Activated CD4-positive, alpha-beta T cell treated with anti-CD3 and anti-CD28 coated beads for 36 hours (primary cell): ENCODE measurements at regions not wholly inside any gene's neighbourhood (a gene's known extent, or its start where the extent isn't known, plus 50 kb on each side); places are given as distances from the start of the nearest gene placed in this dataset.

Experiments
- ATAC-seq: fragments of 200-7000 bp; cut with Tn5 transposase; one replicate; pipeline ENCODE4 v1.10.0; 2021; ENCODE audit warnings: mild to moderate bottlenecking, moderate library complexity
- CTCF ChIA-PET: fragments of 350-600 bp; sonication (Branson Sonifier 250); formaldehyde crosslinking; loops from one replicate; lab custom pipeline; 2021; ENCODE audit warnings: antibody characterized with exemption; lab: Charles Lee
- POLR2A ChIA-PET: fragments of 350-600 bp; sonication (Branson Sonifier 250); formaldehyde crosslinking; loops from one replicate; lab custom pipeline; 2021; ENCODE audit warnings: antibody characterized with exemption, inconsistent platforms; lab: Charles Lee
- DNase-seq: peaks from one replicate; pipeline ENCODE4 v3.0.0-alpha.2; 2020
- H3K27ac Mint-ChIP-seq: one replicate; pipeline ENCODE4 v1.8.0; 2021; ENCODE audit warnings: mixed read lengths
- H3K27me3 Mint-ChIP-seq: one replicate; pipeline ENCODE4 v1.8.0; 2021; ENCODE audit warnings: mixed read lengths
- H3K36me3 Mint-ChIP-seq: one replicate; pipeline ENCODE4 v1.8.0; 2021; ENCODE audit warnings: low read depth, mixed read lengths
- H3K4me1 Mint-ChIP-seq: one replicate; pipeline ENCODE4 v1.8.0; 2021; ENCODE audit warnings: mixed read lengths
- H3K4me3 Mint-ChIP-seq: one replicate; pipeline ENCODE4 v1.8.0; 2021; ENCODE audit warnings: mild to moderate bottlenecking, moderate library complexity, mixed read lengths
- H3K9me3 Mint-ChIP-seq: one replicate; pipeline ENCODE4 v1.8.0; 2021; ENCODE audit warnings: low read depth, mixed read lengths
- intact Hi-C, 2 experiments: fragments of 100-400 bp; cut with DNase I in 1 of 2; cut with micrococcal nuclease in 1 of 2; formaldehyde crosslinking; loops; one replicate each; pipeline versions ENCODE4 v1.14.2 to v1.15.1; 2022 to 2024; cut with DNase I, micrococcal nuclease

GRCh38 chr20:60340232-60340631, 382.0 kb downstream of the CDH26 start:
- no peaks in the 10 kb centered on the region for H3K36me3 Mint-ChIP-seq
- ChIA-PET CTCF (no interaction called here), POLR2A (no interaction called here)
- H3K27ac Mint-ChIP-seq, result no peak overlapping the region
- no peak for DNase-seq
- no peaks in the 10 kb centered on the region for H3K9me3 Mint-ChIP-seq
- H3K4me3 Mint-ChIP-seq, result no peak overlapping the region
- no peaks in the 10 kb centered on the region for H3K4me1 Mint-ChIP-seq
- no peak for ATAC-seq
- intact Hi-C loops, result no loop called here
- H3K27me3 Mint-ChIP-seq, result peaks cover 3% of the 10 kb centered on the region

DNA sequence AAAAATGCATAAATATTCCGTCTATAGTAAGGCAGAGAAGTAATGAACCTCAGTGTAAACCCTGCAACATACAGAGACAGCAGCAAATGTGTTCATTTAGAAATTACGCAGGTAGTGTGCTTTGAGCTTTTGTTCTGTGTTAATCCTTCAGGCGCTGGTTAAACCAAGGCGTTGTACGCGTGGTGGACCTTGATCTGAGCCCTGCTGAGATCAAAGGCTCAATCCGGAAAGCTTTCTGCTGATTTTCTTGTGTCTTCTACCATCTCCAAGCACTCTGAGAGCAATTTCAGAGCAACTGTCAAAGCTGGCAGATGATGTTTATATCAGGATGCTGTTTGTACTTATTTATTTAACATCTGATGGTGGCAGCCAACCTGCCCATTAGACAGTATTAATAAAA, 382.8 kb downstream of the CDH26 start:
- DNase-seq (no peak), ATAC-seq (no peak)
- ChIA-PET POLR2A (no interaction called here), CTCF (interaction anchor here (0.6 to 1.0 kb wide), 2 partner anchors 37 to 480 kb away, joined by 3 read pairs; no protein-coding TSS in a partner anchor)
- intact Hi-C loops, result no loop called here
- Mint-ChIP-seq H3K27me3 (peaks cover 3% of the 10 kb centered on the region), H3K27ac (no peak overlapping the region), H3K9me3 (no peaks in the 10 kb centered on the region), H3K36me3 (no peaks in the 10 kb centered on the region), H3K4me1 (no peaks in the 10 kb centered on the region), H3K4me3 (no peak overlapping the region)

- CTCF ChIA-PET, result no interaction called here
- ATAC-seq (no peak), DNase-seq (no peak)
- Mint-ChIP-seq H3K9me3 (no peaks in the 10 kb centered on the region), H3K4me1 (no peaks in the 10 kb centered on the region), H3K27ac (no peak overlapping the region), H3K36me3 (no peaks in the 10 kb centered on the region), H3K4me3 (no peak overlapping the region), H3K27me3 (no peaks in the 10 kb centered on the region)
- intact Hi-C loops, result no loop called here
- POLR2A ChIA-PET, result no interaction called here
Measured at GRCh38 chr20:60345106-60345505, 386.9 kb downstream of the CDH26 start.

- no peak overlapping the region for H3K27ac Mint-ChIP-seq
- H3K4me1 Mint-ChIP-seq, result no peaks in the 10 kb centered on the region
- H3K9me3 Mint-ChIP-seq, result no peaks in the 10 kb centered on the region
- H3K4me3 Mint-ChIP-seq, result no peak overlapping the region
- no peaks in the 10 kb centered on the region for H3K36me3 Mint-ChIP-seq
- no peaks in the 10 kb centered on the region for H3K27me3 Mint-ChIP-seq
- ATAC-seq (no peak), DNase-seq (no peak)
- intact Hi-C loops, result no loop called here
- ChIA-PET POLR2A (no interaction called here), CTCF (interaction anchor here (0.7 kb wide), 1 partner anchor 147 kb away, joined by 4 read pairs; no protein-coding TSS in a partner anchor)
Measured at GRCh38 chr20:60349418-60349817, 391.2 kb downstream of the CDH26 start.

DNA sequence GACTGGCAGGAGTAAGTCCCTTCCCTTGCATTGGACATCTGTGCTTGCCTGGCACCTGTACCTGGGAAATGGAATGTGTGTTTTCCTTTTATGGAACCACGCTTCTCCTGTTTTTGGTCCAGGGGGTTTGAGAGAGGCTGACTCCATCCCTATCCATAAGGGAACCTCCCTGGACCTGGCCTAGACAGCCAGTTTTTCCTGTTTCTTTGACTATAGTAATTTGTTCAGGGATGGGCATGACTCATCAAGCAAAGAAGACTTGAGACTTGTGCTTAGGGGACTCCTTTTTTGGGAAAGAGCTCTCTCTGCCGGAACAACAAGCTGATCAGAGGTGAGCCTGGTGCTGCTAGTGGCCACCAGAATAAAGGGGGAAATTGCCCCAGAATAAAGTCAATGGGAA, 393.8 kb downstream of the CDH26 start:
- DNase-seq (no peak), ATAC-seq (no peak)
- H3K27me3 Mint-ChIP-seq, result no peaks in the 10 kb centered on the region
- ChIA-PET CTCF (no interaction called here), POLR2A (no interaction called here)
- H3K9me3 Mint-ChIP-seq, result no peaks in the 10 kb centered on the region
- no peak overlapping the region for H3K4me3 Mint-ChIP-seq
- no peaks in the 10 kb centered on the region for H3K4me1 Mint-ChIP-seq
- intact Hi-C loops, result no loop called here
- no peaks in the 10 kb centered on the region for H3K36me3 Mint-ChIP-seq
- H3K27ac Mint-ChIP-seq, result no peak overlapping the region

- H3K4me3 Mint-ChIP-seq, result no peak overlapping the region
- ChIA-PET CTCF (no interaction called here), POLR2A (no interaction called here)
- intact Hi-C loops, result no loop called here
- H3K9me3 Mint-ChIP-seq, result no peaks in the 10 kb centered on the region
- H3K4me1 Mint-ChIP-seq, result no peaks in the 10 kb centered on the region
- ATAC-seq (no peak), DNase-seq (no peak)
- H3K36me3 Mint-ChIP-seq, result no peaks in the 10 kb centered on the region
- H3K27ac Mint-ChIP-seq, result no peak overlapping the region
- no peaks in the 10 kb centered on the region for H3K27me3 Mint-ChIP-seq
Measured at GRCh38 chr20:60352596-60352995, 394.4 kb downstream of the CDH26 start.

GRCh38 chr20:60354024-60354580, 395.9 kb downstream of the CDH26 start:
- no peaks in the 10 kb centered on the region for H3K27me3 Mint-ChIP-seq

GRCh38 chr20:60358101-60358500, 399.9 kb downstream of the CDH26 start:
- no peak overlapping the region for H3K4me3 Mint-ChIP-seq
- no peaks in the 10 kb centered on the region for H3K27me3 Mint-ChIP-seq
- no peaks in the 10 kb centered on the region for H3K36me3 Mint-ChIP-seq
- DNase-seq (no peak), ATAC-seq (no peak)
- intact Hi-C loops, result no loop called here
- no peaks in the 10 kb centered on the region for H3K9me3 Mint-ChIP-seq
- H3K4me1 Mint-ChIP-seq, result no peaks in the 10 kb centered on the region
- POLR2A ChIA-PET, result no interaction called here
- CTCF ChIA-PET, result no interaction called here
- H3K27ac Mint-ChIP-seq, result no peak overlapping the region

More at GRCh38 chr20:60354024-60354580, 395.9 kb downstream of the CDH26 start:
- DNase-seq (no peak), ATAC-seq (no peak)
- Mint-ChIP-seq H3K4me3 (no peak overlapping the region), H3K4me1 (no peaks in the 10 kb centered on the region), H3K36me3 (no peaks in the 10 kb centered on the region), H3K9me3 (no peaks in the 10 kb centered on the region), H3K27ac (no peak overlapping the region)
- CTCF ChIA-PET, result no interaction called here
- POLR2A ChIA-PET, result no interaction called here
- intact Hi-C loops, result no loop called here

- Mint-ChIP-seq H3K4me1 (no peaks in the 10 kb centered on the region), H3K4me3 (no peak overlapping the region), H3K27ac (no peak overlapping the region), H3K9me3 (no peaks in the 10 kb centered on the region), H3K27me3 (no peaks in the 10 kb centered on the region), H3K36me3 (no peaks in the 10 kb centered on the region)
- CTCF ChIA-PET, result no interaction called here
- intact Hi-C loops, result no loop called here
- POLR2A ChIA-PET, result no interaction called here
- ATAC-seq, result no peak
- no peak for DNase-seq
Measured at GRCh38 chr20:60359010-60359409, 400.8 kb downstream of the CDH26 start.

- POLR2A ChIA-PET, result no interaction called here
Measured at GRCh38 chr20:60361761-60362395, 403.7 kb downstream of the CDH26 start.

GRCh38 chr20:60362531-60362930, 404.3 kb downstream of the CDH26 start:
- CTCF ChIA-PET, result interaction anchor here (0.6 kb wide), 1 partner anchor 23 kb away, joined by 3 read pairs; no protein-coding TSS in a partner anchor
- H3K9me3 Mint-ChIP-seq, result no peaks in the 10 kb centered on the region
- no peak overlapping the region for H3K27ac Mint-ChIP-seq
- no peak for ATAC-seq
- intact Hi-C loops, result no loop called here
- no peaks in the 10 kb centered on the region for H3K27me3 Mint-ChIP-seq
- POLR2A ChIA-PET, result no interaction called here
- H3K4me1 Mint-ChIP-seq, result no peaks in the 10 kb centered on the region
- no peak for DNase-seq
- H3K36me3 Mint-ChIP-seq, result no peaks in the 10 kb centered on the region
- no peak overlapping the region for H3K4me3 Mint-ChIP-seq

More at GRCh38 chr20:60361761-60362395, 403.7 kb downstream of the CDH26 start:
- intact Hi-C loops, result no loop called here
- ATAC-seq (no peak), DNase-seq (no peak)
- no peaks in the 10 kb centered on the region for H3K4me1 Mint-ChIP-seq
- no peaks in the 10 kb centered on the region for H3K36me3 Mint-ChIP-seq
- no peak overlapping the region for H3K27ac Mint-ChIP-seq
- no peak overlapping the region for H3K4me3 Mint-ChIP-seq
- no peaks in the 10 kb centered on the region for H3K27me3 Mint-ChIP-seq
- no peaks in the 10 kb centered on the region for H3K9me3 Mint-ChIP-seq
- CTCF ChIA-PET, result interaction anchor here (0.6 kb wide), 1 partner anchor 23 kb away, joined by 3 read pairs; no protein-coding TSS in a partner anchor

DNA sequence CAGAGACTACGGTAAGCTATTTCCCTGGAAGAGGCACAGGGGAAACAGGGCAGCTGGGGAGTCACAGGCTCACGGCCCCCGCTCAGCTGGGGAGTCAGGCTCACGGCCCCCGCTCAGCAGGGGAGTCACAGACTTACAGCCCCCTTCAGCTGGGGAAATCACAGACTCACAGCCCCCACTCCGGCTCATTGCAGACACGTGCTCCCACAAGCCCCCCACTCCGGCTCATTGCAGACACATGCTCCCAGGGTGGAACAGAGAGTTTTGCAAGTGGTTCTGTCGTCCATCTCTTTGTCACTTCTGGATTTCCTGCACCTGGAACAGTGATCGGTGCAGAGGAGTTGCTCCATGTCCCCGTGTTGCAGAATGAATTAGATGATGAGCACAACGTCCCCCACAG, 405.5 kb downstream of the CDH26 start:
- no peak for ATAC-seq
- Mint-ChIP-seq H3K4me3 (no peak overlapping the region), H3K4me1 (no peaks in the 10 kb centered on the region), H3K36me3 (no peaks in the 10 kb centered on the region), H3K27me3 (no peaks in the 10 kb centered on the region), H3K9me3 (no peaks in the 10 kb centered on the region), H3K27ac (no peak overlapping the region)
- no peak for DNase-seq
- intact Hi-C loops, result no loop called here
- POLR2A ChIA-PET, result no interaction called here
- CTCF ChIA-PET, result no interaction called here
